SK-N-SH (cell line): ENCODE measurements at regions not wholly inside any gene's neighbourhood (a gene's known extent, or its start where the extent isn't known, plus 50 kb on each side); places are given as distances from the start of the nearest gene placed in this dataset.

Experiments
- CTCF ChIP-seq: fragments of 200-600 bp; sonication (generic); IDR thresholded peaks from 2 replicates; pipeline ENCODE4 v1.6.1; 2017; ENCODE audit warnings: antibody characterized with exemption, mild to moderate bottlenecking, moderate library complexity
- MAX ChIP-seq: IDR thresholded peaks from 2 replicates; pipeline ENCODE4 v1.4.0; 2012; ENCODE audit warnings: low read depth
- SIN3A ChIP-seq: IDR thresholded peaks from 2 replicates; pipeline ENCODE4 v1.6.1; 2012; ENCODE audit warnings: low read depth, mild to moderate bottlenecking, low read length, moderate library complexity, borderline replicate concordance
- TF ChIP-seq, protein P1 (sequence below): IDR thresholded peaks from 2 replicates; pipeline ENCODE4; 2012

DNA sequence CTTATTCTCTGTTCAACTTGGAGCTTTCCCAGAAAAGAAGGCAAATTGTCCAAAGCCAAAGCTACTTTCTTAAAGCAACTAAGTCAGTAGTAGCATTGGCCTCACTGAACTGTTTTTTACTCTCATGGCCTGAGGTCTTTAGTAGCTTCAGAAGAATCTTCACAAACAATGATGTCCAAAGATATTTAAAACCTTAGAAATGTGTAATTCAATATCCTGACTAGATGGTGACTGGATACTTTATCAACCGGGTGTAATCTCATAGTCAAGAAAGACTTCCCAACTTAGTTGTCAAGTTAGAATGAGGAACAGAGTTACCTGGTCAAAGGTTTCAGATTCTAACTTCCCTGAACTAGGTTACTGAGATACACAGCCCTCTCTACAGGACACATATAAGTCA, 226.3 kb upstream of the ARHGEF26 start:
- TF ChIP-seq SIN3A (no peak), MAX (no peak), CTCF (no peak)
- TF ChIP-seq, protein P1, sequence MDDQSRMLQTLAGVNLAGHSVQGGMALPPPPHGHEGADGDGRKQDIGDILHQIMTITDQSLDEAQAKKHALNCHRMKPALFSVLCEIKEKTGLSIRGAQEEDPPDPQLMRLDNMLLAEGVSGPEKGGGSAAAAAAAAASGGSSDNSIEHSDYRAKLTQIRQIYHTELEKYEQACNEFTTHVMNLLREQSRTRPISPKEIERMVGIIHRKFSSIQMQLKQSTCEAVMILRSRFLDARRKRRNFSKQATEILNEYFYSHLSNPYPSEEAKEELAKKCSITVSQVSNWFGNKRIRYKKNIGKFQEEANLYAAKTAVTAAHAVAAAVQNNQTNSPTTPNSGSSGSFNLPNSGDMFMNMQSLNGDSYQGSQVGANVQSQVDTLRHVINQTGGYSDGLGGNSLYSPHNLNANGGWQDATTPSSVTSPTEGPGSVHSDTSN = no peak
